Vagina (tissue), 2 donors: ENCODE measurements at regions not wholly inside any gene's neighbourhood (a gene's known extent, or its start where the extent isn't known, plus 50 kb on each side); places are given as distances from the start of the nearest gene placed in this dataset.

Experiments
- DNase-seq, 2 donors: peaks; one replicate each; pipeline ENCODE4 v3.0.0-alpha.2; 2017; ENCODE audit errors: extremely low spot score in 2 of 2
- H3K27ac ChIP-seq: fragments of 200-600 bp; sonication (generic); one replicate; pipeline ENCODE4 v1.5.1; 2019
- H3K27me3 ChIP-seq: fragments of 200-600 bp; sonication (generic); one replicate; pipeline ENCODE4 v1.5.1; 2019
- H3K36me3 ChIP-seq, 2 donors: fragments of 200-600 bp; sonication (generic); one replicate each; pipeline ENCODE4 v1.5.1; 2017 to 2019
- H3K4me1 ChIP-seq: fragments of 200-600 bp; sonication (generic); one replicate; pipeline ENCODE4 v1.5.1; 2019
- H3K4me3 ChIP-seq, 2 donors: fragments of 200-600 bp; sonication (generic); 1 replicate in 1 of 2; 2 replicates in 1 of 2; pipeline ENCODE4 v1.5.1; 2016 to 2019
- H3K9me3 ChIP-seq: fragments of 200-600 bp; sonication (generic); one replicate; pipeline ENCODE4 v1.5.1; 2019
- CTCF ChIP-seq, 3 experiments: fragments of 450-650 bp in 2 of 3; fragments of 200-600 bp in 1 of 3; sonication (generic) in 1 of 3; IDR thresholded peaks; one replicate each; pipeline ENCODE4 v1.5.1; 2017 to 2019; ENCODE audit warnings: antibody characterized with exemption in 3 of 3, mild to moderate bottlenecking in 2 of 3, moderate library complexity in 2 of 3
- POLR2A ChIP-seq, 2 donors: fragments of 450-650 bp; IDR thresholded peaks; one replicate each; pipeline ENCODE4 v1.6.1; 2017; ENCODE audit warnings: antibody characterized with exemption in 2 of 2, mild to moderate bottlenecking in 2 of 2, moderate library complexity in 2 of 2
- POLR2AphosphoS5 ChIP-seq, 2 donors: sonication (generic); formaldehyde crosslinking; IDR thresholded peaks; one replicate each; pipeline ENCODE4 v1.9.0; 2017; ENCODE audit warnings: antibody characterized with exemption in 2 of 2, mild to moderate bottlenecking in 2 of 2, low read depth in 1 of 2; ENCODE audit not compliant: insufficient read depth in 1 of 2
- intact Hi-C: fragments of 100-400 bp; cut with DNase I; formaldehyde crosslinking; loops from one replicate; pipeline ENCODE4 v1.15.1; 2023

DNA sequence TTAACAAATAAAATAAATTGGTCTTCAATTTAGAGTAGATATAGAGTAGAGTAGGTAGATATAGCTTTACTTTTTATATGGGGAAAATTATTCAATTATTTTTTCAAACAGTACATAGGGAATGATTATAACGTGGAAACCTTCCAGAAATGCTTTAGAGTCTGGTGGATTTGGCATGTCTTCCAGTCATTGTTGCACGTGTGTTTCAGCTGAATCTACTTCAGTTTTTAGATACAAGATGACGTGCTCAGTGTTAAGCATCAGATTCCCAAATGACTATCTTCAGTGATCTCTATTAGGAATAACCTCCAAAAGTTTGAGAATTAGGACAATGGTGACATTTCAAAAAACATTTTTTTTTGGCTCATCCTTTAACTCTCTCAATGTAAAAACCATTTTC, 616.9 kb downstream of the ANKRD50 start:
- Histone ChIP-seq H3K27me3 (no peaks in the 10 kb centered on the region), H3K4me1 (no peaks in the 10 kb centered on the region), H3K36me3 (no peaks in the 10 kb centered on the region), H3K4me3 (no peak overlapping the region), H3K27ac (no peak overlapping the region), H3K9me3 (no peaks in the 10 kb centered on the region)
- intact Hi-C loops, result no loop called here
- no peak for TF ChIP-seq CTCF (IDR thresholded peaks at IDR 0.05)
- no peak for TF ChIP-seq POLR2A (IDR thresholded peaks at IDR 0.05)
- TF ChIP-seq POLR2AphosphoS5 (IDR thresholded peaks at IDR 0.05; ENCODE audit: insufficient read depth in 1 of 2, low read depth in 1 of 2), result no peak
- no peak for DNase-seq

- Histone ChIP-seq H3K4me3 (no peak overlapping the region), H3K9me3 (no peaks in the 10 kb centered on the region), H3K27me3 (no peaks in the 10 kb centered on the region), H3K36me3 (no peaks in the 10 kb centered on the region), H3K27ac (no peak overlapping the region), H3K4me1 (no peaks in the 10 kb centered on the region)
- intact Hi-C loops, result no loop called here
- TF ChIP-seq POLR2AphosphoS5 (IDR thresholded peaks at IDR 0.05; ENCODE audit: insufficient read depth in 1 of 2, low read depth in 1 of 2) (no peak), POLR2A (IDR thresholded peaks at IDR 0.05) (no peak), CTCF (IDR thresholded peaks at IDR 0.05) (no peak)
- no peak for DNase-seq
Observed at GRCh38 chr4:124096290-124096689, 616.2 kb downstream of the ANKRD50 start.

GRCh38 chr4:124097447-124097846, 615.1 kb downstream of the ANKRD50 start:
- Histone ChIP-seq H3K9me3 (no peaks in the 10 kb centered on the region), H3K36me3 (no peaks in the 10 kb centered on the region), H3K27me3 (no peaks in the 10 kb centered on the region), H3K4me3 (no peak overlapping the region), H3K4me1 (no peaks in the 10 kb centered on the region), H3K27ac (no peak overlapping the region)
- no peak for TF ChIP-seq POLR2A (IDR thresholded peaks at IDR 0.05)
- no peak for TF ChIP-seq CTCF (IDR thresholded peaks at IDR 0.05)
- TF ChIP-seq POLR2AphosphoS5 (IDR thresholded peaks at IDR 0.05; ENCODE audit: insufficient read depth in 1 of 2, low read depth in 1 of 2), result no peak
- DNase-seq, result no peak
- intact Hi-C loops, result no loop called here

DNA sequence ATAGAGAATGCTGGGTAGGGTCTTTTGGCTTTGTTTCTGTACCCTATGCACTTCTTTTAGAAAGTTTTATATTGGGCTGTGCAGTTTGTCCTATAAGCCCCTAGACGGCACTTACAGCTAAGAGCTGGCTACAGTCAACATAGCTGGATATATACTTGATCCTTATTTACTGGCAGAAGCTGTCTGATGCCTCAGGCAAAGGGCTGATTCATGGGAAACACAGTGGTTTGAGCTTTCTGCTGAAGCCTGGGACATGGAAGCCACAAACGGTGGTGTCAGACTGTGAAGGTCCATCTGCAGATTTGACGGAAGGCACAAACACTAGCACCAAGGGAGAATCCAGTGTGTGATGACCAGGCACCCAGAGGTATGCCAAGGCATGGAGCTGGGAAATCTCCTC, 608.4 kb downstream of the ANKRD50 start:
- H3K27ac ChIP-seq, result no peak overlapping the region
- DNase-seq, result no peak
- intact Hi-C loops, result no loop called here
- H3K4me3 ChIP-seq, result no peak overlapping the region
- TF ChIP-seq CTCF (IDR thresholded peaks at IDR 0.05) (no peak), POLR2AphosphoS5 (IDR thresholded peaks at IDR 0.05; ENCODE audit: insufficient read depth in 1 of 2, low read depth in 1 of 2) (no peak), POLR2A (IDR thresholded peaks at IDR 0.05) (no peak)
- H3K27me3 ChIP-seq, result no peaks in the 10 kb centered on the region
- no peaks in the 10 kb centered on the region for H3K4me1 ChIP-seq
- H3K36me3 ChIP-seq, result no peaks in the 10 kb centered on the region
- no peaks in the 10 kb centered on the region for H3K9me3 ChIP-seq

GRCh38 chr4:124104628-124105027, 607.9 kb downstream of the ANKRD50 start:
- Histone ChIP-seq H3K4me1 (no peaks in the 10 kb centered on the region), H3K27ac (no peak overlapping the region), H3K4me3 (no peak overlapping the region), H3K9me3 (no peaks in the 10 kb centered on the region), H3K36me3 (no peaks in the 10 kb centered on the region), H3K27me3 (no peaks in the 10 kb centered on the region)
- intact Hi-C loops, result no loop called here
- TF ChIP-seq POLR2AphosphoS5 (IDR thresholded peaks at IDR 0.05; ENCODE audit: insufficient read depth in 1 of 2, low read depth in 1 of 2) (no peak), CTCF (IDR thresholded peaks at IDR 0.05) (no peak), POLR2A (IDR thresholded peaks at IDR 0.05) (no peak)
- no peak for DNase-seq
